ENCODE measurements at regions not wholly inside any gene's neighbourhood (a gene's known extent, or its start where the extent isn't known, plus 50 kb on each side); places are given as distances from the start of the nearest gene placed in this dataset.

DNA sequence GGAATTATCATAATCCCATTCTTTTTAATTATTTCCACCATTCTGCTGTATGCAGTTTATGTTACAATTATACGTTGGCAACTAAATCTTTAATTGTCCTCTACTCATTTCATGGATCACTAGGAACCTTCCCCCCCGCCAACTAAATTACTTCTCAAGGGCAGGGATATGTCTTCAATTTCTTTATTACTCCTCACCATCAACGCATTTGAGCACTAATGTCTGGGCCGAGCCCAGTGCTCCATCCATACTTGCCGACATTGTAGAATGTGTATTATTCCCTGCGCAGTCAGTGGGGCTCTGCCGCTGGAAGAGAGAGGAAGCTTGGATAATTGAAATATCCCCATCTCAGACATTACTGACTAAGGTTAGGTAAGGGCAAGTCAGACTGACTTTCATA, 236.4 kb upstream of the AJAP1 start:
- H3K36me3 ChIP-seq, result no peaks in the 10 kb centered on the region
- intact Hi-C loops (cut with DNase I), result no loop called here
- H3K27me3 ChIP-seq, result no peaks in the 10 kb centered on the region
- no peaks in the 10 kb centered on the region for H3K4me1 ChIP-seq
- TF ChIP-seq CTCF (IDR thresholded peaks at IDR 0.05), result no peak
- H3K4me3 ChIP-seq, result no peak overlapping the region
- no peaks in the 10 kb centered on the region for H3K9me3 ChIP-seq
- ATAC-seq (no peak), DNase-seq (no peak)
- no peak overlapping the region for H3K27ac ChIP-seq

DNA sequence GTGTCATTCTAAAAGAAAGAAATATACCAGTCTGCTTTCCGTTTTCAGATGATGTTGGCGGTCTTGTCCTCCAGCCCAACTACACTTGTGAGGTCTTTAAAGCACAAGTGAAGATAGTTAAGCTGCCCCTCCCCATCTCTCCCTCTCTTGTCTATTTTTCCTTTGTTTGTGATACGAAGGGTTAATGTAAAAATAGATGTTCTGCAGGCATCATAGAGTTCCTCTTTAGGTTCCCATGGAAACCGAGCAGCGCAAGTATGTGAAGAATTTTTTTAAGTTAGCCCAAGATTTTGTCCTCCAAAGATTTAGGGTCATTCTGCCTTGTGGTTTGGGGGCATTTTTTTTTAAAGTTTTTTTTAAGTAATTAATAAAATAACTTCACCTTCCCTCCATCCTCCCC, 232.4 kb upstream of the AJAP1 start:
- Histone ChIP-seq H3K4me1 (no peaks in the 10 kb centered on the region), H3K4me3 (no peak overlapping the region), H3K27ac (no peak overlapping the region), H3K36me3 (no peaks in the 10 kb centered on the region), H3K27me3 (no peaks in the 10 kb centered on the region), H3K9me3 (no peaks in the 10 kb centered on the region)
- TF ChIP-seq CTCF (IDR thresholded peaks at IDR 0.05), result no peak
- DNase-seq (no peak), ATAC-seq (no peak)
- intact Hi-C loops (cut with DNase I), result no loop called here

DNA sequence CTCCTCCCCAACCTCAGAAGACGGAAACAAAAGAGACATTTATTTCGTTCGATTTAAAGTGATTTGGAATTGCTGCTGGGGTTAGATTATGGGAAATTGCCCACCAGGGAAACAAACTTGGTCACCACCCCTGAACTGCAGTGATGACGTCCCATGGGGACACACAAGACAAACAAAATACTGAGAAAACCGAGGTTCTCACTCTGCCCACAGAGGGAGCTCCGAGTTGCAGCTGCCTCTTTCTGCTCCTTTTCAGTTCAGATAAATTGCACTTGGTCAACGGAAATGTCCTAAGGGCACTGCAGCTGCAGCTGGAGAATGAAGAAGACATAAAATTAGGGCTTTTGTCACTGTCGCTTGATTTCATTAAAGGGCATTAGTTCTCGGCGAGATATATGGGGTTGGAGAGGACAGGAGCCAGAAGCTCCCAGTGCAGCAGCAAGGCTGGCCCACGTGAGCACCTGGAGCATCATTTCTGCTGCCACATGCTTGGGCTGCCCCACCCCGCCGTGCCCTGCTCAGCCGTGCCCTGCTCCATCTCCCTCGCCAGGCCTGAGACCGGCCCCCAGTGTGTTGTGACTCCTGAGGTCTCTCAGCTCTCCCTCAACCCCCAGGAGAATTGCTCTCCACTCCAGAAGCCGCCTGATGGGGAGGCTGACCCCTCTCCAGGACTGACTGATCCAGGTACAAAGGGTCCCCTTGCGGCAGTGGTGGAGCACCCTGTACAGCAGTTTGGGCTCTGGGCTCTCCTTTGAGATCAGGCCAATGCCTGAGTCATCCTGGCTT, 231.7 kb upstream of the AJAP1 start:
- H3K9me3 ChIP-seq, result no peaks in the 10 kb centered on the region
- DNase-seq (no peak), ATAC-seq (no peak)
- H3K4me3 ChIP-seq, result no peak overlapping the region
- no peaks in the 10 kb centered on the region for H3K36me3 ChIP-seq
- H3K27me3 ChIP-seq, result no peaks in the 10 kb centered on the region
- intact Hi-C loops (cut with DNase I), result no loop called here
- TF ChIP-seq CTCF (IDR thresholded peaks at IDR 0.05), result no peak
- no peak overlapping the region for H3K27ac ChIP-seq
- no peaks in the 10 kb centered on the region for H3K4me1 ChIP-seq

GRCh38 chr1:4424254-4424653, 230.2 kb upstream of the AJAP1 start:
- Histone ChIP-seq H3K4me1 (no peaks in the 10 kb centered on the region), H3K4me3 (no peak overlapping the region), H3K36me3 (no peaks in the 10 kb centered on the region), H3K27ac (no peak overlapping the region), H3K27me3 (no peaks in the 10 kb centered on the region), H3K9me3 (no peaks in the 10 kb centered on the region)
- intact Hi-C loops (cut with DNase I), result no loop called here
- ATAC-seq (no peak), DNase-seq (no peak)
- no peak for TF ChIP-seq CTCF (IDR thresholded peaks at IDR 0.05)

- Histone ChIP-seq H3K4me3 (no peak overlapping the region), H3K4me1 (no peaks in the 10 kb centered on the region), H3K27me3 (no peaks in the 10 kb centered on the region), H3K9me3 (no peaks in the 10 kb centered on the region), H3K27ac (no peak overlapping the region), H3K36me3 (no peaks in the 10 kb centered on the region)
- no peak for TF ChIP-seq CTCF (IDR thresholded peaks at IDR 0.05)
- no peak for ATAC-seq
- DNase-seq, result no peak
- intact Hi-C loops (cut with DNase I), result no loop called here
Observed at GRCh38 chr1:4424766-4425165, 229.6 kb upstream of the AJAP1 start.

DNA sequence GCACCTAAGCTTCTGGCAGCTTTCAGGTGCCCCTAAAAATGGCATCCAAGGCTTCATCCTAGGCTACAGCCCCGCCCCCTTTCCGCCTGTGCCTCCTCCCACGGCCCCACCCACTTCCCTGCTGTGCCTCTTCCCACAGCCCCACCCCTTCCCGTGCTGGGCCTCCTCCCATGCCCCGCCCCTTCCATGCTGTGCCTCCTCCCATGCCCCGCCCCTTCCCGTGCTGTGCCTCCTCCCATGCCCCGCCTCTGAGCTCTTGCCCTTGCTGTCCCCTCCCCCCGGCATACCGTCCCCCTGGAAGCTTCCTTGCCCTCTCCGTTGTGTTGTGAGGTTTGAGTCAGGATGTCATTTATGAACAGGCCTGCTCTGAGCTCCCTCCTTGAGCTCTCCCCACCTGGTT, 228.5 kb upstream of the AJAP1 start:
- Histone ChIP-seq H3K4me1 (no peaks in the 10 kb centered on the region), H3K36me3 (no peaks in the 10 kb centered on the region), H3K4me3 (no peak overlapping the region), H3K9me3 (no peaks in the 10 kb centered on the region), H3K27me3 (no peaks in the 10 kb centered on the region), H3K27ac (no peak overlapping the region)
- no peak for TF ChIP-seq CTCF (IDR thresholded peaks at IDR 0.05)
- intact Hi-C loops (cut with DNase I), result no loop called here
- DNase-seq, result no peak
- no peak for ATAC-seq
